HG03097 (cell line): ENCODE measurements at regions not wholly inside any gene's neighbourhood (a gene's known extent, or its start where the extent isn't known, plus 50 kb on each side); places are given as distances from the start of the nearest gene placed in this dataset.
"Not testable (repeated sequence)": the region's sequence is repeated elsewhere in the genome, so short reads cannot be mapped to it uniquely, and the experiment has no call there.

Experiments used
- ATAC-seq: cut with Tn5 transposase; IDR thresholded peaks from one replicate; pipeline ENCODE4 v1.9.1; 2021; ENCODE audit not compliant: unreplicated experiment, low FRiP score

DNA sequence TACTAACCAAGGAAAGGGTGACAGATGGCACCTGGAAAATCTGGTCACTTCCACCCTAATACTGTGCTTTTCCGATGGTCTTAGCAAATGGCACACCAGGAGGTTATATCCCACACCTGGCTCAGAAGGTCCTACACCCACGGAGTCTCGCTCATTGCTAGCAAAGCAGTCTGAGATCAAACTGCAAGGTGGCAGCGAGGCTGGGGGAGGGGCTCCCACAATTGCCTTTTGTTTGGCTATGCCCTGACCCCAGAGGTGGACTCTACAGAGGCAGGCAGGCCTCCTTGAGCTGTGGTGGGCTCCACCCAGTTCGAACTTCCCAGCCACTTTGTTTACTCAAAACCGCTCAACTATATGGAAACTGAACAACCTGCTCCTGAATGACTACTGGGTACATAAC lies 50.3 kb upstream of the UGT2B15 start:
- ATAC-seq: not testable (repeated sequence)

DNA sequence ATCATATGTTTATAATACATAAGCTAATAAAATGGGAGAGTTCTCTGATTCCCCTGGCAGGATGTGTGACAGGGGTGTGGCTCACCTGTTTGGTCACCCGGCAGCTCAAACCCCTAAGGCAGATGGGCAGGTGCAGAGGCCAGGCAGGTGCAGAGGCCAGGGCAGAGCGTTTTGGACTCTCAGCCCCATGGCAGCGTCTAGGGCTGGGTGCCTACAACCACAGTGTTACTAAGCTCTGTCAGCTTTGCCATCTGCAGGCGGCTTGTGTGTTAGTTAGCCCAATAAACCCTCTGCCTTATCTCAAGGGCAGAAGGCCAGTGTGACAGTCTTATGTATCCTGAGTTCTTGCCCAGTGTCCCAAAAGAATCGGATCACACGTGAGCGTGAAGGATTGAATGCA lies 54.0 kb upstream of the UGT2B15 start:
- no peak for ATAC-seq

DNA sequence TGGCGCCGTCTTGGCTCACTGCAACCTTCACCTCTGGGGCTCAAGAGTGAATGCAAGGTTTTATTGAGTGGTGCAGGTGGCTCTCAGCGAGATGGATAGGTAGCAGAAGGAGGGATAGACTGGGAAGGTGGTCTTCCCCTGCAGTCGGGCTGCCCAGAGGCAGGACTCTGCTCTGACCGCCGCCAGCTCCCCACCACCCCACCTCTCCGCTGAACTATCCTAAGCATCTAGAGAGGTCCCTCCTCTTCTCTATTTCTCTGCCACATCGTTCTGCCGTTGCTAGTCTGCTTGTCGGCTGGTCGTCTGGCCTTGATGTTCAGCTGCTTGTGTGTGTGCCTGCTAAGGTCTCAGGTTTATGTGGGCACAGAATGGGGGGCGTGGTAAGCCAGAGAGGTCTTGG lies 54.5 kb upstream of the UGT2B15 start:
- ATAC-seq: no peak

DNA sequence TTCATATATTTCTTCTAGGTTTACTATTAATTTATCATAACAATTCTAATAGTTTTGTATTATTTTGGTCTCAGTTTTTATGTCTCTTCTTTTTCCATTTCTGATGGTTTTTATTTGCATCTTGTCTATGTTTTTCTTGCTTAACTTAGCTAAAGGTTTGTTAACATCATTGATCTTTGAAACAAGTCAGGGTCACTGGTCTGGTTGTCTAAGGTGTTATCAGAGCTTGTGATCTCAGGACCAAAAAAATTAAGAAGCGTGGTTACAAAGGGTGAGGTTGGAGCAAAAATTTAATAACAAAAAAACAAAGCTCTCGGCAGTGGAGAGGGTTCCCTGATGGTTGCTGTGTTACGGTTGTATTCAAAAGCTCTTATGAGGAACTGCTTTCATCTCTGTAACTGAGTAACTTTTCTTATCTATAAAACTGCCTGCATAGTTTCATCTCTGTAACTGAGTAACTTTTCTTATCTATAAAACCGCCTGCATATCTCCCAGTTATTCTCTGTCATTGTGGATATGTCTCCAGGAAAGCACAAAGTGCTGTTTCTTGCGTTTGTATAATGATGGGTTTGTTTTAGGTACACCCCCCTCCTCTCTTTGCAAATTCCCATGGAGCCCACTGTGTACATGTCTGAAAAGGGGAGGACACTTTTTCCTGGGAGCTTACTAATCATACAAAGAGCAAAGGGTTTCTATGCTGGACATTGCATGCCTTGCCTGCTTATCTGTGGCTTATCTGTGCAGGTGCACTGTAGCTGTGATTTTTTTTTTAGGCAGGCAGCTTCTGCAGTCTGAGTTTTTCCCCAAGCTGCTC lies 62.4 kb upstream of the UGT2B15 start:
- ATAC-seq: peak; percentile 91

DNA sequence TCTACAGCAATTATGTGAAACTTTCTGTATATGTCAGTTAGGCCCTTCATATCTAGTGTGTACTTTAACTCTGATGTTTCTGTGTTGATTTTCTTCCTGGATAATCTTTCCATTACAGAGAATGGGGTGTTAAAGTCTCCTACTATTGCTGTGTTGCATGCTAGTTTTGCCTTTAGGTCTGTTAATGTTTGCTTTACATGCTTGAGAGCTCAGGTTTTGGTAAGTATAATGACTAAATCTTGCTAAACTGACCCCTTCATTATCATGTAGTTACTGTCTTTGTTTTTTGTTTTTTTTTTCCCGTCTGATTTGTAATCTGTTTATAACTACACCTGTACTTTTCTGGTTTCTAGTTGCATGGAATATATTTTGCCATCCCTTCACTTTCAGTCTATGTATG lies 63.6 kb upstream of the UGT2B15 start:
- no peak for ATAC-seq

DNA sequence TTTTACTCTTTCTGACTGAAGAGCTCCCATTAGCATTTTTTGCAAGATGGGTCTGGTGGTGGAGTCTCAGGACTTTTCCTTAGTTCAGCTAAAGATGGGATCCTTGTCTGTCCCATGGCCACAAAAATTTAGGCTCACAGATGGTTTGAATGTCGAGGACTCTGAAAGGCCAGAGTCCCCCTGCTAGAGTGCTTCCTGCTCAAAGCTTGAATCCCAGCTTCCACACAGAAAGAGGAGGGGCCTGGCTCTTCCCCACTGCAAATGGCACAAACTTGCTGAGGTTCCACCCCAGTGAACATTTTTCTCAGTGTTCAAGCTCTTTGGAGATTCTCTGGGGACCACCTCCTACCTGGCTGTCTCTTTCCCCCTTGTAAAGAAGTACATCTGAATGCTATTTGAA lies 64.7 kb upstream of the UGT2B15 start:
- ATAC-seq: no peak

DNA sequence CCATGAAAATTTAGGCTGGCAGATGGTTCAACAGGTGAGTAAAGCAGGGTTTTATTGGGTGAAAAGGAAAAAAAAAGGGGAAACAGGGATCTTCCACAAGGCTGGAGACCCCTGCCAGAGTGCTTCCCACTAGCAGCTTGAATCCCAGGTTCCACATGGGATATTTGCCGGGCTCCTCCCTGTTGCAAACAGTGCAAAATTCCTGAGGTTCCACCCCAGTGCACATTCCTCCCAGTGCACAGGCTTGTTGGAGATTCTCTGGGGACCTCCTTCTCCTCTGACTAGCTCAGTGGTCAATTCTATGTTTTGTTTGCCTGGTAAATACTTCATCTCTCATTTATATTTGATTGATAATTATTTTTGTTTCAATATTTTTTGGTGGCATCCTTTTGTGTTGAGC lies 66.4 kb upstream of the UGT2B15 start:
- ATAC-seq: no peak

DNA sequence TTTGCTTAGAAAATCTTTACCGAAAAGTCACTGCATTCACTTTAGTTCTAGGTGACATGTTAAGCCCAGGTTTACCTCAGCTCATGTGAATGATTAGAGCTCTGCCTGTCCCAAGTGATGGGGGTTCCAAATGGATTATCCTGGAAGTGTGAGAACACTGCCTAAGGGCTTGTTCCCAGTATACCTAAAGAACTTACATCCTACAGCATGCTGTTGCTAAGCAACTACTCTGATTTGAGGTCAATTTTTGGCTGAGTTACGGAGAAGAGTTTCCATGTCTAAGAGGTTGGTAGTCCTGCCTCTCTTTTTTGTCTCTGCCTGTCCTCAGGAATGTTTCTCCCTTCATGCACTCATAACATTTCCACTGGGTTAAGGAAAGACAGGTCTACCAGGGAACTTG lies 67.6 kb upstream of the UGT2B15 start:
- no peak for ATAC-seq

DNA sequence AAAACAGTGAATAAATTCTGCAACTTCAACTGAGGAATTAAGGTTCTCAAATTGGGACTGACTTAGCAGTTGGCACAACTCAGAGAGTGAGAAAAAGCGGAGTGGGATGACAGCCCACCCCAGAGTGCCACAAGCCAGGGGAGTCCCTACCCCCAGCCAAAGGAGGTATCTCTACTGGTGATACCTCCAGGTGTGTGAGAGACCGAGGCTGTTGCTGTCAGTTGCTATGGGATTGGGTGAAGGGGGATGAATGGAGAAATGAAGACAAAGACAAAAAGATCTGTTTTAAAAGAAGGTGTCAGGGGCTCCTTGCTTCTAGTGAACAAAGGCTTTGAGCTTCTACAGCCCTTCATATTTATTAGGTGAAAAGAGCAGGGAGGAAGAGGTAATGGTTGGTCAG lies 71.4 kb upstream of the UGT2B10 start:
- no peak for ATAC-seq

DNA sequence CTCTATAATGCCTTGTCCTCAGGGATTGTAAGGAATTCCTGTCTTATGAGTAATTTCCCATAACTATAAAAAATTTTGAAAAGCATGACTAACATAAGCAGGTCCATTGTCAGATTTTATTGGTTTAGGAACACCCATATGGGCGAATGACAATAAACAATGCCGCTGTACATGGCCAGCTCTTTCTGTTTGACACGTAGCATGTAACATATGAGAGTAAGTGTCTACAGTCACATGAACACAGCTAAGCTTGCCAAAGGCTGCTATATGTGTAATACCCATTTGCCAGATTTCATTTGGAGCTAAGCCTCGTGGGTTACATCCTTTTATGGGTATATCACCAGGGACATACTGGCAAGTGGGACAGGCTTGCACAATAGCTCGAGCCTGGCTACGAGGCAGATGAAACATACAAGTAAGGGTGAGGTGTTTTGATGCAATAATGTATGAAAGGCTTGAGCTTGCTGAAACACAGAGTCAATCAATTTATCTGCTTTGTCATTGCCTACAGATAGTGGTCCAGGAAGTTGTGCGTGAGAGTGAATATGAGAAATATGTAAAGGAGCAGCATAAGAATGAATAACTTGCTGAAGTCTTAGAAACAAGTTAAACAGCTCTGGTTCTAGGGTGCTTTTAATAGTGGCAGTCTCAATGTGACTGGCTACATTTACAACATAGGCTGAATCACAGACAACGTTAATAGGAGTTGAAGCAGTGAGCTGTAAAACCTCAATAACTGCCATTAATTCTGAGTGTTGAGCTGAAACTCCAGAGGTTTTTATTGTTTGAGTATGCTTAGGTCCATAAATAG lies 67.4 kb upstream of the UGT2B10 start:
- ATAC-seq: no peak

DNA sequence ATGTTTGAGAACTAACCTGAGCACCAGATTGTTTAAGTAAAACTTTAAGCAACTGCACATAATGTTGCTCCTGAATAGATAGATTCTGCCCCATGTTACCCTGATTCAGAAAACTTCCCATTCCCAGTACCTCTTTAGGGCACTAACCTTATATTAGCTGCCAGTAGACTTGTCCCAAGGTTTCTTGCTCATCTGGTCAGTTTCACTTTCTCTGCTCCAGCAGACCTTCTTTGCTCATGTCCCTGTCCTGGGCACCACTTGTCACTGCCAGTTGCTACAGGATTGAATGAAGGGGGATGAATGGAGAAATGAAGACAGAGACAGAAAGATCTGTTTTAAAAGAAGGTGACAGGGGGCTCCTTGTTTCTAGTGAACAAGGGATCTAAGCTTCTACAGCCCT lies 65.2 kb upstream of the UGT2B10 start:
- ATAC-seq: no peak

DNA sequence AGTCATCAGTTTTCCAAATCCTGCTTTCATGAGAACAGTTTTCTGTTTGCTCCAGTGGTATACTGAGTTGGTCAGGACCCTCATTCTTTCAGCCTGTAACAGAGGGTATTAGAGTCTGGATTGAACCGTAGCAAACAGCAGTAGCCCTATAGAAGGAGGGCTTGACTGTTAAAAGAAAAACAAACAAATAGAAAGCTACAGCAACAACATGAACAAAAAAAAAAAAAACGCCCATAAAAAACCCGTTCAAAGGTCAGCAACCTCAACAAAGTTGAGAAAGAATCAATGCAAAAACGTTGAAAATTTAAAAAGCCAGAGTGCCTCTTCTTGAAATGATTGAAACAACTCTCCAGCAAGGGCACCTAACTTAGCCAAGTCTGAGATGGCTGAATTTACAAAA lies 64.7 kb upstream of the UGT2B10 start:
- no peak for ATAC-seq

DNA sequence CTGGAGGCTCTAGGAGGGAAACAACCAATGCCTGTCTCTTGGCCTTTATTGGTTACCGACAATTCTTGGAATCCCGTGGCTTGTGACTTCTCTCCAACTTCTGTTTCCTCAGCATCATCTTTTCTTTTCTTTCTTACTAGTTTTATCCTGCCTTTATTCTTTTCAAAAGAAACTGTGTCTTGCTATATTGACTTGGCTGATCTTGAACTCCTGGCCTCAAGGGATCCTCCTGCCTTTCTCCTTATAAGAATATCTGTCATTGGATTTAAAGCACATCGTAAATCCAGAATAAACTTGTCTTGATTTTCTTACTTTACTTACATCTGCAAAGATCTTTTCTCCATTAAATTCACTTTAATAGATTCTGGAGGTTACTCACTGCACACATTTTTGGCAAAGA lies 49.9 kb upstream of the UGT2B10 start:
- no peak for ATAC-seq
